NCI-H1105 treated with DMSO at 0.1 percent for 48 hours (cell line): ENCODE measurements at regions not wholly inside any gene's neighbourhood (a gene's known extent, or its start where the extent isn't known, plus 50 kb on each side); places are given as distances from the start of the nearest gene placed in this dataset.
"Not testable (repeated sequence)": the region's sequence is repeated elsewhere in the genome, so short reads cannot be mapped to it uniquely, and the experiment has no call there.

Experiments used
- DNase-seq: peaks from one replicate; lab custom pipeline; 2025; lab: John Stamatoyannopoulos, UW

DNA sequence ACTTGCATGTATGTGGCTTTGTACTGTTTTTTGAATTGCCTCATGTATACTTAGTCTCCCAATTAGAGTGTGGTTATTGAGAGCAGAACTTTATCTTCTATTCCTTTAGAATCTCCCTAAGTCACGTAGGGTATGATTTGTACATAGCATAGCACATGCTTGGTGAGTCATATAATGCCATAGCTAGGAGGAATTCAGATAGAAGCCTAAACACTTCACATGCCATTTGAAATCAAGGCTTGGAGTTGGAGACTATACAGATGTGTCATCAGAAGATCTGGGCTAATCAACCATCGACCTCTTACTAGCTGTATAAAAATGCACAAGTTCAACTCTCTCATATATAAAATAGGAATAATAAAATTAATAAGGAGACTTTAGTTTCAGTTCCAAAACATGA, 222.6 kb upstream of the ST6GAL2 start:
- DNase-seq: no peak

GRCh38 chr2:107111623-107112022, 225.7 kb upstream of the ST6GAL2 start:
- no peak for DNase-seq

DNA sequence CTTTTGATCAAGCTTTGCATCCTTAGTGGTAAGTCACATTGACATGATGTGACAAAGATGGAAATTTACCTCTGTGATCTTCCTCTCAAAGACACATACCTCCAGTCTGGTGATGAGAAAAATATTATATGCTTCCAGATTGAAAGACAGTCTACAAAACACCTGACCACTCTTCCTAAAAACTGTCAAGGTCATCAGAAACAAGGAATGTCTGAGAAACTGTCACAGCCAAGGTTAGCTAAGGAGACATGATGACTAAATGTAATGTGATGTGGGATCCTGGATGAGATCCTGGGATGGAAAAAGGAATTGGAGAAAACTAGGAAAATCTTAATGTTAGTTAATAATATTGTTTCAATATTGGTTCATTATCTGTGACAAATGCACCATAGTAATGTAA, 226.6 kb upstream of the ST6GAL2 start:
- DNase-seq: no peak

DNA sequence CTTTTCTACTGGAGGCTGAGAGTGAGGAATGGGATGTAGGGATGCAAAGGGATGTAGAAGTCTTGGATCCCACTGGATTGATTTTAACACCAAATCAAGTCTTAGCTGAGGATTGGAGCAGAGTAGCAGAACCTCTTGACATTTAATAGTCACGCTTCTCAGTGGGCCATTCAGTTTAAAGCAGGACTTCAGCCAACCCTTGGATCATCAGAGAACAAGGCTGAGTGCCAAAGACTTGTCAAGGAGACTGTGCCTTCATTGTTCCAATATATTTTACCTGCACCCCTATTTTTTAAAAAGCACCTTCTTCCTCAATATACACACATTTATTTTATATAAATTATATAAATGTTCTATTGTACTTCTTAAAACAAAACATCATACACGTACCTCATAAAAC, 242.4 kb upstream of the ST6GAL2 start:
- DNase-seq: no peak

GRCh38 chr2:107132070-107132469, 246.1 kb upstream of the ST6GAL2 start:
- DNase-seq: no peak

DNA sequence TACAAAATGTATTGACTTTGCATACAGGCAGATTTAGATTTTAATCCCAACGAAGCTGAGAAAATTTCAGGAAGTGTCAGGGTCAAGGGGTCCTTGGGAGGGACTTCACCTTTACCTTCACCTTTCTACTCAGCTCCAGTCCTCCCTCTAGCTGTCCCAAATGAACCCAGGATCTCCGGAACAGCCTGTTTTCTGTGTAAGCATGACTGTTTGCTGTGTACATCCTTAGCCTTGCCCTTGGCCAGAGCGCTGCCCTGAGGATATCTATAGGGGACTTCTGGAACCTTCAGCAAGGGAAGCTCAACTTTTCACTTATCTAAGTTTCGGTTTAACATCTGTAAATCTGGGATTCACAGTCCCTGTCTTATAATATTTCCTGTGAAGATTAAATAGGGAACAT, 246.8 kb upstream of the ST6GAL2 start:
- DNase-seq: no peak

DNA sequence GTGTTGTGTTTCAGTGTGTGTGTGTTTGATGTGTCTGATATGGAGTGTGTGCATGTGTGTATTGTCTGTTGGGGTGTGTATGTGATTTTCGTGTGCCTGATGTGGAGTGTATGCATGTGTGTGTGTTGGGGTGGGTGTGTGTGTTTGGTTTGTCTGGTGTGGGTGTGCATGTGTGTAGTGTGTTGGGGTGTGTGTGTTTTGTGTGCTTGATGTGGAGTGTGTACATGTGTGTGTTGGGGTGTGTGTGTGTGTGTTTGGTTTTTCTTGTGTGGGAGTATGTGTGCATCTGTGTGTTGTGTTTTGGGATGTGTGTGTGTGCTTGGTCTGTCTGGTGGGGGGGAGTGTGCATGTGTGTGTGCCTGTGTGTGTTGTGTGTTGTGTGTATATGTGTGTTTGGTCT, 247.4 kb upstream of the ST6GAL2 start:
- no peak for DNase-seq

GRCh38 chr2:107136733-107137132, 250.8 kb upstream of the ST6GAL2 start:
- DNase-seq: no peak

DNA sequence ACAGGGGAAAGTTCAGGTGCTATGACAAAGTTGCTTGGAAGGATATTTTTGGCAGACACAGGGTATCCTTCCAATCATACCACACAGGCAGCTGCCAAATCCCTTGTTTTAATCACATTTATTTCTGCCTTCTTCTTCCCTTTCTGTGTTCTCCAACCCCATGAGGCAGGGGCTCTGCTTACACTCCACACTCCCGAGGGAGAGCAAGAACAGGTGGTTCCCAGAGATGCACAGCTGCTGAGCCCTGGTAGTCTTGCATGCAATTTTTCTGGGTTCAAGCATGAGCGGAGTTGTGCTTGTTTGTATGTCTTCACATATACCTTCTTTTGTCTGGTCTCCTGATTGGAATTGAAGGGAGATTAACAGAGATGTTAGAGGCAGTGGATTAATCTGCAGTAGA, 251.7 kb upstream of the ST6GAL2 start:
- peak; percentile 11 for DNase-seq

DNA sequence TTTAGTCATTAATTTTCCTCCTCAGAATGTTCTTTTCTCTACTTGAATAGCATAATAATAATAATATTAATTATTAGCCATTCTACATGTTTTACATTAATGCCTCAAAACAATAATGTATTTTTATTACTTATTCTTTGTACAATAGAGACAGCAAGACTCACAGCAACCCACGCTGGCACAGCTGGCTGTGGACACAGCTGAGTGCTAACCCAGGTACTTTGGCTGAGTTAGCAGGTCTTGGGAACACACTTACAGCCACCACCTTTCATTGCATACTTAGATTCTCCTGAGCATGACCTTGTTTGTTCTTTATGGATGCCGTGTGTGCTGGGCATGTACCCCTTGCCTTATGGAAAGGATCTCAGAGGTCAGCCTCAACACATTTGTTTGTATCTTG, 260.2 kb upstream of the ST6GAL2 start:
- no peak for DNase-seq

DNA sequence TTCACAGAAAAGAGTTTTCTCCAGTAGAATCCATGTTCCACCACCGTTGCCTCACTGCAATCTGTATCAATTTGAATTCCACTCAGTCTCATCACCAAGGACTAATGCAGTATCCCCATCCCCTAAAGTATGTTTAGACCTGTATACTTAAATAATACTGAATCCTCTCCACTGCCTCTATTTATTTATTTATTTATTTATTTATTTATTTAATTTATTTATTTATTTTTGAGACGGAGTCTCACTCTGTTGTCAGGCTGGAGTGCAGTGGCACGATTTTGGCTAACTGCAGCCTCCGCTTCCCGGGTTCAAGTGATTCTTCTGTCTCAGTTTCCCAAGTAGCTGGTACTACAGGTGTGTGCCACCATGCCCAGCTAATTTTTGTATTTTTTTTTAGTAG, 260.7 kb upstream of the ST6GAL2 start:
- not testable (repeated sequence) for DNase-seq

GRCh38 chr2:107148055-107148454, 262.1 kb upstream of the ST6GAL2 start:
- DNase-seq: no peak

- no peak for DNase-seq
Measured at GRCh38 chr2:107148496-107148895, 262.5 kb upstream of the ST6GAL2 start.

- DNase-seq: no peak
Measured at GRCh38 chr2:107160640-107161239, 274.8 kb upstream of the ST6GAL2 start.

- DNase-seq: no peak
Measured at GRCh38 chr2:107168141-107168540, 282.2 kb upstream of the ST6GAL2 start.

- no peak for DNase-seq
Measured at GRCh38 chr2:107174171-107174570, 288.2 kb upstream of the ST6GAL2 start.

GRCh38 chr2:107182981-107183380, 297.0 kb upstream of the ST6GAL2 start:
- no peak for DNase-seq

- DNase-seq: no peak
Measured at GRCh38 chr2:107187870-107188269, 301.9 kb upstream of the ST6GAL2 start.

DNA sequence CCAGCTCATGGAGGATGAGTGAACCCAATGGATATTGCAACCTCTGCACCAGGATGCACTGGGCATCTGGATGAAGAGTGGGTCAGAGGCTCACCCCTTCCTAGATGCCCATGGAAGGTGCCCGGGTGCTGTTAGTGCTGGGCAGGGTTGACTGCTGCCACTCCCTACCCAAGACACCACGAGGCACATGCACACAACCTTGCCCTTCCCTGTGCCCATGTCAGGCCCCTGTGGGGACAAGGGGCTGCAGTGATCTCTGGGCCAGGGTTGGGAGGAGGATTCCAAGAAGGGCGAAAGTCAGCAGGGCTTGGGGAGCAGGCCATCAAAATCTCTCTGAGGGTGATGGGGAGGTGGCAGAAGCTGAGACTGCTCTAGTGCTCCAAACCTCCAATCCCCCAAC, 309.7 kb upstream of the ST6GAL2 start:
- DNase-seq: no peak

DNA sequence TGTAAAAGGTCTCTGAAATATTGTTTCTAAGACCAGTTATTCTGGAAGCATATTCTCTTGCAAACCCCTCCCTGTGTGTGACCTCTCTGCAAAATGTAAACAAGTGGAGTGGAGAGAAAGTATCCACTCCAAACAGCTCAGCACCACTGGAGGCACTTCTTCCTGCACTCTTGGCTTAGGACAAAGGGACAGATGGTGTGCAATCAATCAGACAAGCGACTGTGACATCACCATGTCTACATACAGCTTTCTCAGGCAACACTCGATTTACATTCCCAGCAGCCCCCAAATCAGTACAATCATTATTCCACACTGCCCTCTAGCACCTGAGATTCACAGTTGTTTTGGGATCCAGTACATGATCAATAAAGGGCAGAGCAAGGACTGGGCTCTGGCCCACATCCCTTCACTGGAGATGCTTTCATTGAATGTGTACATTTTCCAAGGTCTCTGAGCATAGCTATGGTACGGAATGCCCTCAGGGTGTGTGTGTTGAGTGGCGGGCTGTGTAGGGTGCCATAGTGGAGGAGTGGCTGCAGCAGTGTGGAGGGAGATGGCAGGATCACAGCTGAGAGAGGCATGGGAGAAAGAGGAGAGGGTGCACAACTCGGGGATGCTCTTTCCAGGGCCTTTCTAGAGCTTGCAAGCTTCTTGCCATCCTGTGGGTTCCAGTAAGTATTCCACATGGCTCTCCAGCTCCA, 311.8 kb upstream of the ST6GAL2 start:
- peak; percentile 18 for DNase-seq

DNA sequence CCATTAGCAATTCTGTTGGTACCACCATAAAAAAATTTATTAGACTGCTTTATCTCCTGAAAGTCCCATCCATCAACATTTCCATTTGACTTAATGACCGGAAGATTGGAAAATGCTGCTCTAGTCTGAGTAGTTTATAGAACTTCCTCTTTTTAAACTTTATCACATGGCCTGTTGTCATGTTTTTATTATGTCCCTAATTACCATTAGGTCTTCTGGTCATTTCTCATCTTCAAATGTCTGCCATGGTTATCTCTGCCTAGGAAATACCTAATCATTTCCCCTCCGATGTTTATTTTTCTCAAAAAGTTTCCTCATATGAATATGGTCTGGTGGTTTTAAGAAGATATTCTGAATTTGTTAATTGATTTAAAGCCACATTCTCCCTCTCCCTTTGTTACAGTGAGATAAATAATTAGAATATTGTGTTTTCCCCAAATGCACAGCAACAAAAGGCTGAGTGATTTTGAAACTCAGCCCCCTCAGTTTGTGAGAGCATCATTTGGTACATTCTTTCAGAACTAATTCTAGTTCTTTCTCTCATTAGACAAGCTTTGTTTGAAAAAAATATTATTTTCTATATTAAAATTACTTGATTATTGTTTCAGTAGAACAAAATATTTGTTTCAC, 317.1 kb upstream of the ST6GAL2 start:
- no peak for DNase-seq

GRCh38 chr2:107215401-107216350, 329.7 kb upstream of the ST6GAL2 start:
- DNase-seq: no peak
